A673 (cell line): ENCODE measurements at regions not wholly inside any gene's neighbourhood (a gene's known extent, or its start where the extent isn't known, plus 50 kb on each side); places are given as distances from the start of the nearest gene placed in this dataset.

Experiments used
- BruUV-seq: library from RNA; stranded (reverse); fragments of 400-500 nt; replicated peaks from 2 replicates; lab custom pipeline; 2021; lab: Mats Ljungman, UMichigan
- CTCF ChIA-PET: fragments of 300-600 bp; sonication (Branson Sonifier 250); formaldehyde crosslinking; loops from one replicate; lab custom pipeline; 2022; ENCODE audit warnings: antibody characterized with exemption; lab: Charles Lee
- POLR2A ChIA-PET: fragments of 300-600 bp; sonication (Branson Sonifier 250); formaldehyde crosslinking; loops from one replicate; lab custom pipeline; 2022; ENCODE audit warnings: antibody characterized with exemption; ENCODE audit not compliant: low non-redundant PET; lab: Charles Lee
- DNase-seq: peaks from one replicate; pipeline ENCODE4 v3.0.0-alpha.2; 2015; ENCODE audit warnings: low spot score
- H3K27ac ChIP-seq: fragments of 200-600 bp; sonication (generic); 2 replicates; pipeline ENCODE4 v1.5.1; 2016; ENCODE audit warnings: mixed run types, low read depth, mild to moderate bottlenecking, mixed read lengths, antibody characterized with exemption, low read length; ENCODE audit not compliant: poor library complexity, severe bottlenecking
- H3K27me3 ChIP-seq: fragments of 200-600 bp; sonication (generic); replicated peaks from 2 replicates; pipeline ENCODE4 v1.6.1; 2017; ENCODE audit warnings: mixed run types, low read depth, mild to moderate bottlenecking, mixed read lengths, antibody characterized with exemption, low read length; ENCODE audit not compliant: insufficient read depth, poor library complexity
- H3K36me3 ChIP-seq: fragments of 200-600 bp; sonication (generic); 2 replicates; pipeline ENCODE4 v1.6.1; 2016; ENCODE audit warnings: mixed run types, mild to moderate bottlenecking, mixed read lengths, antibody characterized with exemption, low read length; ENCODE audit not compliant: insufficient read depth, poor library complexity, severe bottlenecking
- H3K4me1 ChIP-seq: fragments of 200-600 bp; sonication (generic); 2 replicates; pipeline ENCODE4 v1.6.1; 2017; ENCODE audit warnings: mixed run types, mild to moderate bottlenecking, mixed read lengths, antibody characterized with exemption, low read length; ENCODE audit not compliant: insufficient read depth, poor library complexity, severe bottlenecking
- H3K4me3 ChIP-seq: fragments of 200-600 bp; sonication (generic); 2 replicates; pipeline ENCODE4 v1.5.1; 2016; ENCODE audit warnings: low read depth, mixed run types, mild to moderate bottlenecking, mixed read lengths, low read length; ENCODE audit not compliant: poor library complexity, severe bottlenecking
- H3K9me3 ChIP-seq: fragments of 200-600 bp; sonication (generic); 2 replicates; pipeline ENCODE4 v1.6.1; 2016; ENCODE audit warnings: mixed run types, low read depth, mild to moderate bottlenecking, mixed read lengths, antibody characterized with exemption, low read length; ENCODE audit not compliant: poor library complexity, severe bottlenecking
- CTCF ChIP-seq: fragments of 300-800, 200-600 bp; sonication (generic); conservative IDR thresholded peaks from 2 replicates; pipeline ENCODE4 v1.5.1; 2017; ENCODE audit warnings: low read depth, mild to moderate bottlenecking, antibody characterized with exemption, low read length, moderate library complexity, mixed read lengths
- EZH2 ChIP-seq: fragments of 200-600 bp; sonication (generic); IDR thresholded peaks from 2 replicates; pipeline ENCODE4 v1.6.1; 2017; ENCODE audit warnings: borderline replicate concordance, low read depth, mild to moderate bottlenecking, mixed read lengths, antibody characterized with exemption, low read length; ENCODE audit not compliant: poor library complexity, severe bottlenecking
- intact Hi-C: fragments of 100-400 bp; cut with micrococcal nuclease; formaldehyde crosslinking; loops from one replicate; pipeline ENCODE4 v1.10.0; 2022; ENCODE audit not compliant: unreplicated experiment

GRCh38 chr14:36066636-36067035 is 109.9 kb downstream of the PTCSC3 start:
- Histone ChIP-seq H3K4me1 (peaks cover 7% of the 10 kb centered on the region), H3K27ac (no peak overlapping the region), H3K36me3 (no peaks in the 10 kb centered on the region), H3K9me3 (no peaks in the 10 kb centered on the region), H3K27me3 (peaks cover 5% of the 10 kb centered on the region), H3K4me3 (no peak overlapping the region)
- ChIA-PET POLR2A (no interaction called here), CTCF (no interaction called here)
- intact Hi-C loops, result no loop called here
- BruUV-seq, result no TSS peak
- TF ChIP-seq CTCF (no peak), EZH2 (no peak)
- no peak for DNase-seq

GRCh38 chr14:36065831-36066230 is 110.7 kb downstream of the PTCSC3 start:
- Histone ChIP-seq H3K36me3 (no peaks in the 10 kb centered on the region), H3K27ac (no peak overlapping the region), H3K4me3 (no peak overlapping the region), H3K9me3 (no peaks in the 10 kb centered on the region), H3K4me1 (peaks cover 7% of the 10 kb centered on the region), H3K27me3 (peaks cover 5% of the 10 kb centered on the region)
- BruUV-seq, result no TSS peak
- TF ChIP-seq CTCF (no peak), EZH2 (no peak)
- POLR2A ChIA-PET, result no interaction called here
- CTCF ChIA-PET, result no interaction called here
- intact Hi-C loops, result no loop called here
- DNase-seq, result no peak

DNA sequence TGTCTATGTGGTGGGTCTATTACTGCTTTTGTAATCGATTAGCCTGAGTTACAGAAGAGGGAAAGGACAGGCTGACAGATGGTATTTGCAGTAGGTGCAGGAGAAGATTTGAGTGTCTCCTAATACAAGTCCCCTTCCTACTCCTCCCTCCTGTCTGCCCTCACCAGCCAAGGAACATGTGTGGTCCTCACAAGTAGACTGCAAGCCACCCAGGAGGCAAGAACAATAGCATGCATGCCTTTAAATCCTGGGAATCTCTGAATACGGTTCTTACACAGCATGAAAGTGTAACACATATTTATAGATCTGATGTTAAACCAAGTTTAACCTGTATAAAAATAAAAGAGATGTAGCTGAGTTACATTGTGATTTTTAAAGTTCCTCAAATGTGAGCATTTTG is 117.0 kb downstream of the PTCSC3 start:
- CTCF ChIA-PET, result no interaction called here
- POLR2A ChIA-PET, result no interaction called here
- H3K36me3 ChIP-seq, result no peaks in the 10 kb centered on the region
- H3K4me1 ChIP-seq, result no peaks in the 10 kb centered on the region
- no peaks in the 10 kb centered on the region for H3K9me3 ChIP-seq
- intact Hi-C loops, result no loop called here
- no peaks in the 10 kb centered on the region for H3K27me3 ChIP-seq
- BruUV-seq, result no TSS peak
- DNase-seq, result no peak
- no peak overlapping the region for H3K27ac ChIP-seq
- TF ChIP-seq EZH2 (no peak), CTCF (no peak)
- no peak overlapping the region for H3K4me3 ChIP-seq
